Mesothelial cell of epicardium (in vitro differentiated cells): ENCODE measurements at regions not wholly inside any gene's neighbourhood (a gene's known extent, or its start where the extent isn't known, plus 50 kb on each side); places are given as distances from the start of the nearest gene placed in this dataset.

Source experiments
- DNase-seq, 2 experiments: peaks; one replicate each; pipeline ENCODE4 v3.0.0; 2021; ENCODE audit warnings: low spot score in 2 of 2; ENCODE audit not compliant: unreplicated experiment in 2 of 2
- H3K27ac Mint-ChIP-seq: 2 replicates; pipeline ENCODE4 v1.8.0; 2021; ENCODE audit warnings: mixed read lengths
- H3K27me3 Mint-ChIP-seq: 2 replicates; pipeline ENCODE4 v1.8.0; 2021; ENCODE audit warnings: low read depth, mixed read lengths
- H3K36me3 Mint-ChIP-seq: 2 replicates; pipeline ENCODE4 v1.8.0; 2021; ENCODE audit warnings: mixed read lengths
- H3K4me1 Mint-ChIP-seq: 2 replicates; pipeline ENCODE4 v1.8.0; 2021; ENCODE audit warnings: mixed read lengths
- H3K4me3 Mint-ChIP-seq: 2 replicates; pipeline ENCODE4 v1.8.0; 2021; ENCODE audit warnings: mild to moderate bottlenecking, moderate library complexity, mixed read lengths
- H3K9me3 Mint-ChIP-seq: 2 replicates; pipeline ENCODE4 v1.8.0; 2021; ENCODE audit warnings: mixed read lengths
- TF ChIP-seq, protein P1 (sequence below): fragments of 200-600 bp; sonication (generic); IDR thresholded peaks from one replicate; pipeline ENCODE4 v1.5.0; 2021; ENCODE audit warnings: antibody characterized with exemption; ENCODE audit not compliant: unreplicated experiment

DNA sequence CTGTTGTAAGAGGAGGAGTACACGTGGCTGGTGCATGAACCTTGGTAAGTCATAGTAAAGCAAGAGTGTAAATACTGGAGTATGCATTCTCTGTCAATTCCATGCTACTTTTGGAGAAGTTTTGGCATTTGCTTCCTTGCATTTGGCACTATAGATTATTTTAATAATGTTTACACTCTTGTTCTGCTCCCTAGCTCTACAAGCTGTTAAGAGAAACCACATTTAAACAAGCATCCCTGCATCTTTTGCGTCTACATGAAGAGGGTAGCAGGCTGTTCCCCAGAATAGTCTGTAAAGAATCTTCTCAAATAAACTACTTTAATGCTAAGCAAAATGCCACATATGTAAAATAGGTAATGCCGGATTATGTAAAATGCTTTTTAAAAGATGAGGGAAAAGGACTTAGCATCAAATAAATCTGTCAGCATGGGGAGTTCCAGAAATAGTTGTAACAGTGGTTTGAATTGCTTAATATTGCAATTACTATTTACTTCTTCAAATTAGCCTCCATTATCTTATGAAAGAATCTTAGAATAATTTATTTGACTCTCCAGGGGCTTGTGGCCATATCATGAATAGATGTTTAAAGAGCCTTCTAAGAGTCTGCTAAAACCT, 2127.3 kb upstream of the WWC1 start:
- Mint-ChIP-seq H3K27me3 (no peaks in the 10 kb centered on the region), H3K9me3 (no peaks in the 10 kb centered on the region), H3K4me3 (no peak overlapping the region), H3K36me3 (no peaks in the 10 kb centered on the region), H3K27ac (no peak overlapping the region), H3K4me1 (no peaks in the 10 kb centered on the region)
- TF ChIP-seq, protein P1, sequence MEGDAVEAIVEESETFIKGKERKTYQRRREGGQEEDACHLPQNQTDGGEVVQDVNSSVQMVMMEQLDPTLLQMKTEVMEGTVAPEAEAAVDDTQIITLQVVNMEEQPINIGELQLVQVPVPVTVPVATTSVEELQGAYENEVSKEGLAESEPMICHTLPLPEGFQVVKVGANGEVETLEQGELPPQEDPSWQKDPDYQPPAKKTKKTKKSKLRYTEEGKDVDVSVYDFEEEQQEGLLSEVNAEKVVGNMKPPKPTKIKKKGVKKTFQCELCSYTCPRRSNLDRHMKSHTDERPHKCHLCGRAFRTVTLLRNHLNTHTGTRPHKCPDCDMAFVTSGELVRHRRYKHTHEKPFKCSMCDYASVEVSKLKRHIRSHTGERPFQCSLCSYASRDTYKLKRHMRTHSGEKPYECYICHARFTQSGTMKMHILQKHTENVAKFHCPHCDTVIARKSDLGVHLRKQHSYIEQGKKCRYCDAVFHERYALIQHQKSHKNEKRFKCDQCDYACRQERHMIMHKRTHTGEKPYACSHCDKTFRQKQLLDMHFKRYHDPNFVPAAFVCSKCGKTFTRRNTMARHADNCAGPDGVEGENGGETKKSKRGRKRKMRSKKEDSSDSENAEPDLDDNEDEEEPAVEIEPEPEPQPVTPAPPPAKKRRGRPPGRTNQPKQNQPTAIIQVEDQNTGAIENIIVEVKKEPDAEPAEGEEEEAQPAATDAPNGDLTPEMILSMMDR = no peak
- DNase-seq = no peak

- H3K27me3 Mint-ChIP-seq = no peaks in the 10 kb centered on the region
- H3K9me3 Mint-ChIP-seq = no peaks in the 10 kb centered on the region
- DNase-seq = no peak
- no peaks in the 10 kb centered on the region for H3K36me3 Mint-ChIP-seq
- no peak overlapping the region for H3K4me3 Mint-ChIP-seq
- H3K27ac Mint-ChIP-seq = no peak overlapping the region
- no peaks in the 10 kb centered on the region for H3K4me1 Mint-ChIP-seq
- TF ChIP-seq, protein P1 = no peak
Measured at GRCh38 chr5:166165596-166165995, 2125.8 kb upstream of the WWC1 start.

DNA sequence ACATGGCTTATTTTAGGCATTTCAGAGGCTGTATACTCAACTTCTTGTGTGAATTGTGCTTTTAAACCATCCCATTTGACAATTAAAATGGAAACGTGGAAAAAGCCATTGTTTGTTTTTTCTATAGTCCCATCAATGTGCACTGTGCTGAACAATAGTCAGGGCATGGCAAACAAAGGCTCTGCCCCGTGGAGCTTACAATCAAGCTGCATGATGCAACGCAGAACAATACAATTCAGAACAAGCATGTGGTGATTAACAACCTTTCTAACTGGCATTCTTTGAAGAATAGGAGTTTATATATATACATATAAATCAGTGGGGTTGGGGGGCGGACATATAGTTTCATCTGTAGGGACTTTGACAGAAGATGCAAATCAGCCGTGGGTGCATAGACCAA, 2125.4 kb upstream of the WWC1 start:
- no peak for DNase-seq
- H3K27me3 Mint-ChIP-seq = no peaks in the 10 kb centered on the region
- H3K9me3 Mint-ChIP-seq = no peaks in the 10 kb centered on the region
- no peak overlapping the region for H3K4me3 Mint-ChIP-seq
- H3K36me3 Mint-ChIP-seq = no peaks in the 10 kb centered on the region
- no peak overlapping the region for H3K27ac Mint-ChIP-seq
- no peaks in the 10 kb centered on the region for H3K4me1 Mint-ChIP-seq
- TF ChIP-seq, protein P1 = no peak

GRCh38 chr5:166172597-166172996, 2118.8 kb upstream of the WWC1 start:
- Mint-ChIP-seq H3K27ac (no peak overlapping the region), H3K4me3 (no peak overlapping the region), H3K9me3 (no peaks in the 10 kb centered on the region), H3K4me1 (no peaks in the 10 kb centered on the region), H3K36me3 (no peaks in the 10 kb centered on the region), H3K27me3 (no peaks in the 10 kb centered on the region)
- TF ChIP-seq, protein P1 = no peak
- DNase-seq = no peak

- no peak for DNase-seq
- Mint-ChIP-seq H3K36me3 (no peaks in the 10 kb centered on the region), H3K4me3 (no peak overlapping the region), H3K4me1 (no peaks in the 10 kb centered on the region), H3K9me3 (peaks cover 8% of the 10 kb centered on the region), H3K27ac (no peak overlapping the region), H3K27me3 (no peaks in the 10 kb centered on the region)
- TF ChIP-seq, protein P1 = no peak
Measured at GRCh38 chr5:166178411-166179080, 2112.9 kb upstream of the WWC1 start.
